ENCODE measurements at regions not wholly inside any gene's neighbourhood (a gene's known extent, or its start where the extent isn't known, plus 50 kb on each side); places are given as distances from the start of the nearest gene placed in this dataset.

DNA sequence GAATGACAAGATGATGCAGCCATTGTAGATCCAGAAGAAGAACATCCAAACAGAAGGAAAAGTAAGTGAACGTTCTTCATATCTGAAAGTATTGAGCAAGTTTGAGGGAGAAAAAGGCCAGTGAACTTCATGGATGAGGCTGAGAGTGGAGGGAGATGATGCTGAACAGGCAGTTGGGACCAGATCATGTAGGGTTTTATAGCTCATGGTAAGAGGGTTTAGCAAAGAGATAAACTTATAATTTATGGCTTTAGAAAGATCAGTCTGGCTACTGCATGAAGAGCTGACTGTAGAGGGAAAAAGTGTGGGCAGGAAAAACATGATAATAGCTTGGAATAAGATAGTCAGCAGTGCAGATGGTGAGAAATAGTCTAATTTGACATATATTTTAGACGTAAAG is 192.6 kb upstream of the LPP start:
- TF ChIP-seq, protein P1, sequence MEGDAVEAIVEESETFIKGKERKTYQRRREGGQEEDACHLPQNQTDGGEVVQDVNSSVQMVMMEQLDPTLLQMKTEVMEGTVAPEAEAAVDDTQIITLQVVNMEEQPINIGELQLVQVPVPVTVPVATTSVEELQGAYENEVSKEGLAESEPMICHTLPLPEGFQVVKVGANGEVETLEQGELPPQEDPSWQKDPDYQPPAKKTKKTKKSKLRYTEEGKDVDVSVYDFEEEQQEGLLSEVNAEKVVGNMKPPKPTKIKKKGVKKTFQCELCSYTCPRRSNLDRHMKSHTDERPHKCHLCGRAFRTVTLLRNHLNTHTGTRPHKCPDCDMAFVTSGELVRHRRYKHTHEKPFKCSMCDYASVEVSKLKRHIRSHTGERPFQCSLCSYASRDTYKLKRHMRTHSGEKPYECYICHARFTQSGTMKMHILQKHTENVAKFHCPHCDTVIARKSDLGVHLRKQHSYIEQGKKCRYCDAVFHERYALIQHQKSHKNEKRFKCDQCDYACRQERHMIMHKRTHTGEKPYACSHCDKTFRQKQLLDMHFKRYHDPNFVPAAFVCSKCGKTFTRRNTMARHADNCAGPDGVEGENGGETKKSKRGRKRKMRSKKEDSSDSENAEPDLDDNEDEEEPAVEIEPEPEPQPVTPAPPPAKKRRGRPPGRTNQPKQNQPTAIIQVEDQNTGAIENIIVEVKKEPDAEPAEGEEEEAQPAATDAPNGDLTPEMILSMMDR (IDR thresholded peaks at IDR 0.05; ENCODE audit: extremely low read depth in 1 of 2, insufficient read depth in 1 of 2, low read depth in 1 of 2, low read length in 2 of 2) = no peak
- TF ChIP-seq POLR2AphosphoS5 (IDR thresholded peaks at IDR 0.05; ENCODE audit: insufficient read depth, low read depth, low read length) = no peak
